Panc1 (cell line): ENCODE measurements at regions not wholly inside any gene's neighbourhood (a gene's known extent, or its start where the extent isn't known, plus 50 kb on each side); places are given as distances from the start of the nearest gene placed in this dataset.

Experiments used
- TCF7L2 ChIP-seq: IDR thresholded peaks from 2 replicates; pipeline ENCODE4 v1.6.1; 2011; ENCODE audit warnings: mild to moderate bottlenecking, low read depth, low read length, inconsistent platforms
- TF ChIP-seq, protein P1 (sequence below): fragments of 450-650 bp; IDR thresholded peaks from 2 replicates; pipeline ENCODE4 v1.5.1; 2017; ENCODE audit warnings: mild to moderate bottlenecking

DNA sequence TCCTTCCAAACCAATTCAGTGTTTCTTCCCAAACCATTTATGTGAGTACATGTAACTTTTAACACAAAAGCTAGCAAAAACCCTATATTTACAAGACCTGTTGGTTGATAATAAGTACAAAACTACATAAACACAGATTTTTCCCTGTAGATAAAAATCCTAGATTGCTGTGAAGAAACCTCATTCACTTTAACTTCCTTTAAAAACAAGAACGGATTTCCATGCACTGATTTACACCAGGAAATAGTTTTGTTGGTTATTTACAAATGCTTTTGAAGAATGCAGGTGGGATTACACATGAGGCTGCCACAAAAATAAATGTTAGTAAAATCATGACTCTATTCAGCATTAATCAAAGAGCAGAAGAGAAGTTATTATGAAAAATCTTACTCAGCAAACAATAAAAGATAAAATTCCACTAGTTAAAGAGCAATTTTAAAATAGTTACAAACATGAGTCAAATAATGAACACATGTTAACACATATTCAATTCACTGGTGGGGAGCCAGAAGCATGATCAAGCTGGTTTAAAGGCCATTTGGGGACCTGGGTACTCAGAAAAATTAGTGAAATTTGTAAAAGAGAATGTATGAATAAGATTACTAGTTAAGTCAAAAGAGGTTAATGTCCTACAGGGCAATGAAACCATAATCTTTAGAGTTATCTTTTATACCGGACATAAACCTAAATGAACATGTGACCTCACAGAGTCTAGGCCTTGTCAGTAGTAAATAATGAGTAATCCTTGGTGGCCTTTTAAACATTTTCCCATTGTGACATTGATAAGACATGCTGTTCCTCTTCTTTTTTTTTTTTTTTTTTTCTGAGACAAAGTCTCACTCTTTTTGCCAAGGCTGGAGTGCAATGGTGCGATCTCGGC is 79.9 kb downstream of the PHLDA1 start:
- TF ChIP-seq, protein P1, sequence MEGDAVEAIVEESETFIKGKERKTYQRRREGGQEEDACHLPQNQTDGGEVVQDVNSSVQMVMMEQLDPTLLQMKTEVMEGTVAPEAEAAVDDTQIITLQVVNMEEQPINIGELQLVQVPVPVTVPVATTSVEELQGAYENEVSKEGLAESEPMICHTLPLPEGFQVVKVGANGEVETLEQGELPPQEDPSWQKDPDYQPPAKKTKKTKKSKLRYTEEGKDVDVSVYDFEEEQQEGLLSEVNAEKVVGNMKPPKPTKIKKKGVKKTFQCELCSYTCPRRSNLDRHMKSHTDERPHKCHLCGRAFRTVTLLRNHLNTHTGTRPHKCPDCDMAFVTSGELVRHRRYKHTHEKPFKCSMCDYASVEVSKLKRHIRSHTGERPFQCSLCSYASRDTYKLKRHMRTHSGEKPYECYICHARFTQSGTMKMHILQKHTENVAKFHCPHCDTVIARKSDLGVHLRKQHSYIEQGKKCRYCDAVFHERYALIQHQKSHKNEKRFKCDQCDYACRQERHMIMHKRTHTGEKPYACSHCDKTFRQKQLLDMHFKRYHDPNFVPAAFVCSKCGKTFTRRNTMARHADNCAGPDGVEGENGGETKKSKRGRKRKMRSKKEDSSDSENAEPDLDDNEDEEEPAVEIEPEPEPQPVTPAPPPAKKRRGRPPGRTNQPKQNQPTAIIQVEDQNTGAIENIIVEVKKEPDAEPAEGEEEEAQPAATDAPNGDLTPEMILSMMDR, result no peak
- TF ChIP-seq TCF7L2, result no peak
